ENCODE measurements at regions not wholly inside any gene's neighbourhood (a gene's known extent, or its start where the extent isn't known, plus 50 kb on each side); places are given as distances from the start of the nearest gene placed in this dataset.
A peak's percentile ranks its signal among the peaks of the same experiment; 100 is the strongest.

- TF ChIP-seq CTCF (IDR thresholded peaks at IDR 0.05; ENCODE audit: low read depth, low read length), result no peak
- in situ Hi-C loops (cut with HindIII; ENCODE audit: low sequenced_read_pairs), result no loop called here
- no peak overlapping the region for H3K4me3 ChIP-seq (ENCODE audit: low read depth, low read length)
- DNase-seq (ENCODE audit: low read depth, low spot score), result peak; percentile 61
These were observed 126.4 kb downstream of the GNAT3 start for GRCh38 chr7:80385508-80385907.

GRCh38 chr7:80380957-80381356 is 130.9 kb downstream of the GNAT3 start:
- TF ChIP-seq CTCF (IDR thresholded peaks at IDR 0.05; ENCODE audit: low read depth, low read length), result no peak
- no peak for DNase-seq (ENCODE audit: low read depth, low spot score)
- in situ Hi-C loops (cut with HindIII; ENCODE audit: low sequenced_read_pairs), result no loop called here

GRCh38 chr7:80379034-80379982 is 132.6 kb downstream of the GNAT3 start:
- H3K4me3 ChIP-seq (ENCODE audit: low read depth, low read length), result no peak overlapping the region

More at GRCh38 chr7:80380957-80381356, 130.9 kb downstream of the GNAT3 start:
- no peak overlapping the region for H3K4me3 ChIP-seq (ENCODE audit: low read depth, low read length)

GRCh38 chr7:80374321-80374720 is 137.5 kb downstream of the GNAT3 start:
- in situ Hi-C loops (cut with HindIII; ENCODE audit: low sequenced_read_pairs), result no loop called here
- H3K4me3 ChIP-seq (ENCODE audit: low read depth, low read length), result no peak overlapping the region
- no peak for TF ChIP-seq CTCF (IDR thresholded peaks at IDR 0.05; ENCODE audit: low read depth, low read length)
- DNase-seq (ENCODE audit: low read depth, low spot score), result no peak

More at GRCh38 chr7:80379034-80379982, 132.6 kb downstream of the GNAT3 start:
- peak; percentile 70 for DNase-seq (ENCODE audit: low read depth, low spot score)
- no peak for TF ChIP-seq CTCF (IDR thresholded peaks at IDR 0.05; ENCODE audit: low read depth, low read length)
- in situ Hi-C loops (cut with HindIII; ENCODE audit: low sequenced_read_pairs), result no loop called here

GRCh38 chr7:80373429-80374032 is 138.3 kb downstream of the GNAT3 start:
- H3K4me3 ChIP-seq (ENCODE audit: low read depth, low read length), result no peak overlapping the region
- in situ Hi-C loops (cut with HindIII; ENCODE audit: low sequenced_read_pairs), result no loop called here
- DNase-seq (ENCODE audit: low read depth, low spot score), result no peak
- no peak for TF ChIP-seq CTCF (IDR thresholded peaks at IDR 0.05; ENCODE audit: low read depth, low read length)

GRCh38 chr7:80372415-80372814 is 139.4 kb downstream of the GNAT3 start:
- DNase-seq (ENCODE audit: low read depth, low spot score), result peak; percentile 51
- no peak for TF ChIP-seq CTCF (IDR thresholded peaks at IDR 0.05; ENCODE audit: low read depth, low read length)
- in situ Hi-C loops (cut with HindIII; ENCODE audit: low sequenced_read_pairs), result no loop called here
- no peak overlapping the region for H3K4me3 ChIP-seq (ENCODE audit: low read depth, low read length)
